ENCODE measurements at regions not wholly inside any gene's neighbourhood (a gene's known extent, or its start where the extent isn't known, plus 50 kb on each side); places are given as distances from the start of the nearest gene placed in this dataset.
"Not testable (repeated sequence)": the region's sequence is repeated elsewhere in the genome, so short reads cannot be mapped to it uniquely, and the experiment has no call there.

DNA sequence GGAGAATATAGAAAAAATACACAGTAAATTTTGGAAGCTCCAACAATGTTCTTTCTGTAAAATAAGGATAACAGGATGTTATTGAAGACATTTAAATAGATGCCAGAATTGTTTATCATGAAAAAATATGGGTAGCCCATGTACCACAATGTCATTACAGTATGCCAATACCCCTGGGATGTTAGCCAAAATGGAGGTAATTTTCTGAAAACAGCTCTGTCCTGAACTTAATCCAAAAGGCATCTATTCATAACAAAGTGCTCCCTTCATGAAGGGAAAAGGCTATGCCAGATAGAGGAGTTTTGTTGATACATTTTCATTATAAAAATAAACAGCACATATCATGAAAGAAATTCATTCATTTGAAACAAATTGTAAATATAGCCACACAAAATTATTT is 1902.6 kb upstream of the AGA start:
- DNase-seq (ENCODE audit: low read depth): no peak
- no peak overlapping the region for H3K4me3 ChIP-seq (ENCODE audit: control insufficient read depth, low read depth, low read length)
- no peak for TF ChIP-seq CTCF (IDR thresholded peaks at IDR 0.05; ENCODE audit: control insufficient read depth, insufficient read depth, low read depth, low read length, missing control alignments)

DNA sequence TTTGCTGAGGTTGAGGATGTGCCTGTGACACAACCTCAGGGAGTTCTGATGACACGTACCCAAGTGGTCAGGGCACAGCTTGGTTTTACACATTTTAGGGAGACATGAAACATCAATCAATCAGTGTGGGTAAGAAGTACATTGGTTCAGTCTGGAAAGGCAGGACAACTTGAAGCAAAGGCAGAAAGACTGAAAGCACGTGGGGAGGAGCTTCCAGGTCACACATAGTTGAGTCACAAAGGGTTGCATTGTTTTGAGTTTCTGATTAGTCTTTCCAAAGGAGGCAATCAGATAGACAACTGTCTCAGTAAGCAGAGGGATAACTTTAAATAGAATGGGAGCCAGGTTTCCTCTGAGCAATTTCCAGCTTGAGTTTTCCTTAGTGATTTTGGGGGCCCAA is 1910.0 kb upstream of the AGA start:
- DNase-seq (ENCODE audit: low read depth): no peak
- H3K4me3 ChIP-seq (ENCODE audit: control insufficient read depth, low read depth, low read length): no peak overlapping the region
- TF ChIP-seq CTCF (IDR thresholded peaks at IDR 0.05; ENCODE audit: control insufficient read depth, insufficient read depth, low read depth, low read length, missing control alignments): no peak

DNA sequence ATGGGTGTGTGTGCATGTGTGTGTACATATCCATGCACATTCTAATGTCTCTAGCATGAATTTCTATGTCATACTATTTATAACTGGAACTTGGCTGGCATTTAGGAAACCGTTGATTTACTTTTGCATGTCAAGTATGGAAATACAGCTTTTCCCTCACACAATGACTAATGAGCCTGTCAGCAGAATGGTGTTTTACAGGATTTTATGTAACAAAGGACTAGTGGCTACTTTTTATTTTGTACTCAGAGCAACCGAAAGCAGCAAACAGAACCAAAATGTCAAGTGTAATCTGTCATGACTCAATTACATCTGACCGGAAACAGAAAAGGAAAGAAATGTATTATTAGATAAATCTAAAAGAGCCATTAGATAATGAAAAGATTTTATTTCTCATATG is 1911.5 kb upstream of the AGA start:
- no peak for TF ChIP-seq CTCF (IDR thresholded peaks at IDR 0.05; ENCODE audit: control insufficient read depth, insufficient read depth, low read depth, low read length, missing control alignments)
- DNase-seq (ENCODE audit: low read depth): no peak
- no peak overlapping the region for H3K4me3 ChIP-seq (ENCODE audit: control insufficient read depth, low read depth, low read length)

DNA sequence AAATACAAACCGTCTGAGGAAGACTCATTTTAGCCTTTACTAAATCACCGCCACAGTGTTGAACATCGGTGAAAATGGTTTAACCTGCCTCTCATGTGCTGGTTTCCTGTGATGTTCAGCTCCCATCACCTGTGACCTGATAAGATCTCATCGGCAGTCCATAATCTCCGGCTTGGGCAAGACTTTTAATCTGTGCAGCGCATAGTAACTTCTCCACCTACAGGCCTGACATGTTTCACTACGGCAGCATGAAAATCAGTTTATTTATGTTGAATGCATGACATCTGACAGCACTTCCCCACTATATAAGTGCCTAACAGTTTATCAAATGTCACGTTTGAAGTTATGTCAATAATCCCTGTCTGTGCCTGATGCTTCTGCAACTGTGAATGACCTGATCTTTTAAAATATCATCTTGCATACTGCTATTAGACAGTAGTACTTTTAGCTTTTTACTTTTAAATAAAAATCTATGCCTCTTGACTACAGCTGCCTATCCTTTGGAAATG is 1919.8 kb upstream of the AGA start:
- DNase-seq (ENCODE audit: low read depth): no peak

DNA sequence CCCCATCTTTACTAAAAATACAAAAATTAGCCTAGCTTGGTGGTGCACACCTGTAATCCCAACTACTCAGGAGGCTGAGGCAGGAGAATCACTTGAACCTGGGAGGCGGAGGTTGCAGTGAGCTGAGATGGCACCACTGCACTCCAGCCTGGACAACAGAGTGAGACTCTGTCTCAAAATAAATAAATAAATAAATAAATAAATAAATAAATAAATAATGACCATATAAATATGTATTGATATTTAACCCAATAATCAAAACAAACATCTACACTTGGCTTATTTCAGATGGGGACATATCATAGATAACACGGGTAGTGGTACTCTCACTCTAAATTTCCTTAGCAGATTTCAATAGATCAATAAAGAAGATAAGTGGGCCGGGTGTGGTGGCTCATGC is 1923.7 kb upstream of the AGA start:
- not testable (repeated sequence) for DNase-seq (ENCODE audit: low read depth); H3K4me3 ChIP-seq (ENCODE audit: control insufficient read depth, low read depth, low read length)

More for the DNA sequence above, 1919.8 kb upstream of the AGA start:
- no peak for TF ChIP-seq CTCF (IDR thresholded peaks at IDR 0.05; ENCODE audit: control insufficient read depth, insufficient read depth, low read depth, low read length, missing control alignments)
- H3K4me3 ChIP-seq (ENCODE audit: control insufficient read depth, low read depth, low read length): no peak overlapping the region

GRCh38 chr4:179372242-179372641 is 1930.0 kb upstream of the AGA start:
- DNase-seq (ENCODE audit: low read depth): no peak
- TF ChIP-seq CTCF (IDR thresholded peaks at IDR 0.05; ENCODE audit: control insufficient read depth, insufficient read depth, low read depth, low read length, missing control alignments): no peak
- no peak overlapping the region for H3K4me3 ChIP-seq (ENCODE audit: control insufficient read depth, low read depth, low read length)

GRCh38 chr4:179372746-179373145 is 1930.5 kb upstream of the AGA start:
- no peak overlapping the region for H3K4me3 ChIP-seq (ENCODE audit: control insufficient read depth, low read depth, low read length)
- no peak for TF ChIP-seq CTCF (IDR thresholded peaks at IDR 0.05; ENCODE audit: control insufficient read depth, insufficient read depth, low read depth, low read length, missing control alignments)
- no peak for DNase-seq (ENCODE audit: low read depth)

- H3K4me3 ChIP-seq (ENCODE audit: control insufficient read depth, low read depth, low read length): not testable (repeated sequence)
These were observed 1936.6 kb upstream of the AGA start for GRCh38 chr4:179378847-179379246.

More at GRCh38 chr4:179378847-179379246, 1936.6 kb upstream of the AGA start:
- not testable (repeated sequence) for DNase-seq (ENCODE audit: low read depth)

Measured in AG09309 (cell line).